ENCODE measurements at regions not wholly inside any gene's neighbourhood (a gene's known extent, or its start where the extent isn't known, plus 50 kb on each side); places are given as distances from the start of the nearest gene placed in this dataset.
"Not testable (repeated sequence)": the region's sequence is repeated elsewhere in the genome, so short reads cannot be mapped to it uniquely, and the experiment has no call there.

DNA sequence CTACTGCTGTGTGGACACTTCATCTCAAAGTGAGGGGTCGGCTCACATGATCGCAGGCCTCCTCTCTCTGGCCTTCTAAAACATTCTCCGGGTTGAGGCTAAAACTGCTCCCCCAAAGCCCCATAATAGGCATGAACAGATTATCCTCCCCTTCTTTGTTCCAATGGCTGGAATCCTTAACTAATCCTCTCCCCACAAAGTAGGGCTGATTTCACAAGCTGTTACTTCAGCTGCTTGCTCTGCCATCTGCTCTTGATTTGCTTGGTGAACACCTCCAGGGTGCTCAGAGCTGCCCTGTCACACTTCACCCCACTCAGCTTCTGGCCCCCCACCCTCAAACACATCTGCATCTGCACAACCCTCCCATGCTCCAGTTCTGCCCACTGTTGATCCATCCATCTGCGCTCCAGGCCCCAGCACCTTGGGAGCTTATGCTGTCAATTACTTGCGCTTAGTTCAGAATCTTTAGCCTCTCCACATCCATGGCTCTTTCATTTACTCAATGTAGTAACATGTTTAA lies 173.1 kb upstream of the API5 start:
- H3K27me3 Mint-ChIP-seq: peaks cover 0 to 3% (median 0%) of the 10 kb centered on the region in 5 donors
- Histone ChIP-seq H3K4me3 (ENCODE audit: low read length) (no peak overlapping the region), H3K9me3 (ENCODE audit: control insufficient read depth in 2 of 3, low read length in 3 of 3) (no peaks in the 10 kb centered on the region), H3K27ac (ENCODE audit: low read depth, low read length) (no peak overlapping the region), H3K36me3 (ENCODE audit: control insufficient read depth in 2 of 3, insufficient read depth in 3 of 3, low read length in 3 of 3) (no peaks in the 10 kb centered on the region), H3K27me3 (ENCODE audit: control insufficient read depth in 2 of 2, insufficient read depth in 2 of 2, low read length in 2 of 2) (no peaks in the 10 kb centered on the region), H3K4me1 (ENCODE audit: control insufficient read depth in 2 of 2, insufficient read depth in 2 of 2, low read length in 2 of 2) (no peaks in the 10 kb centered on the region)
- H3K4me3 Mint-ChIP-seq: no peak overlapping the region
- ChIA-PET POLR2A (no interaction called here), CTCF (no interaction called here)
- no peak for ATAC-seq
- intact Hi-C loops (cut with micrococcal nuclease): no loop called here
- H3K9me3 Mint-ChIP-seq: peaks cover 2 to 28% (median 13%) of the 10 kb centered on the region in 11 donors
- DNase-seq: no peak
- H3K27ac Mint-ChIP-seq: no peak overlapping the region
- peaks cover 0 to 7% (median 0%) of the 10 kb centered on the region in 5 donors for H3K36me3 Mint-ChIP-seq
- peaks cover 0 to 2% (median 0%) of the 10 kb centered on the region in 7 donors for H3K4me1 Mint-ChIP-seq

DNA sequence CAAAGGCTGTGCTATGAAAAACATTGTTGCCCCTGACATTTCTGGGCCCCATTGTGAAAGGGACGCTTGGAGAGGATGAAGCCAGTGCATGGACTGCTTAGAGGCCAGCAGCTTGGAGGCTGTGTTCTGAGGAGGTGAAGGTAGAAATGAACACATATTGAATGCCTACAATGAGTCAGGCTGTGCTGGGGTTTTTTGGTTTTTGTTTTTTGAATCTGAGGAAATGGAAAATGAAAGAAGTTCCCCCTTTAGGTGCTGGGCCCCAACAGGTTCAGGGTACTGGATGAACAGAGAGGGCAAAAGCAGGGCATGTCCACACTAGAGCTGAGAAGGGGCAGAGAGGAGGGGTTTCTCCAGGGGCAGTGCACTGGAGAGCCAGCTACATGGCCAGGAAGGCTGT lies 166.1 kb upstream of the API5 start:
- Mint-ChIP-seq H3K4me1 (peaks cover 0 to 14% (median 0%) of the 10 kb centered on the region in 7 donors), H3K27me3 (no peaks in the 10 kb centered on the region), H3K27ac (peak overlapping the region in 1 of 9 donors; percentile 70), H3K4me3 (peak overlapping the region in 1 of 10 donors; percentile 18), H3K9me3 (peaks cover 2 to 40% (median 14%) of the 10 kb centered on the region in 11 donors), H3K36me3 (peaks cover 0 to 7% (median 0%) of the 10 kb centered on the region in 5 donors)
- intact Hi-C loops (cut with micrococcal nuclease): no loop called here
- Histone ChIP-seq H3K36me3 (ENCODE audit: control insufficient read depth in 2 of 3, insufficient read depth in 3 of 3, low read length in 3 of 3) (no peaks in the 10 kb centered on the region), H3K4me3 (ENCODE audit: low read length) (no peak overlapping the region), H3K4me1 (ENCODE audit: control insufficient read depth in 2 of 2, insufficient read depth in 2 of 2, low read length in 2 of 2) (no peaks in the 10 kb centered on the region), H3K27me3 (ENCODE audit: control insufficient read depth in 2 of 2, insufficient read depth in 2 of 2, low read length in 2 of 2) (no peaks in the 10 kb centered on the region), H3K9me3 (ENCODE audit: control insufficient read depth in 2 of 3, low read length in 3 of 3) (no peaks in the 10 kb centered on the region), H3K27ac (ENCODE audit: low read depth, low read length) (no peak overlapping the region)
- ATAC-seq (no peak), DNase-seq (no peak)
- POLR2A ChIA-PET: no interaction called here
- CTCF ChIA-PET: no interaction called here

DNA sequence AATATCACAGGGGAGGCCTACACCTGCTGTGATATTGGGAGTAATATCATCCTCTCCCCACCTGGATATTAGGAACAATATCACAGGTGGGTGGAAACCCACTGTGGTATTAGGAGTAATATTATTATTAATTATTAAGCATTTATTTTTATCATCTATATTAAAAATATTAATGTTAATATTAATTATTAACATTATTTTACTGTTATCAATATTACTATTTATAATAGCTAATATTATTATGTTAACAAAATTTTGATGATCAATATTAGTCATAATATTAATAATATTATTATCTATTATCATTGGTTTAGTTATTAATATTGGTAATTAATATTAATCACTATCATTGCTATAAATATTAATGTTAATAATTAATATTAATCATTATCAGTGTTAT lies 161.1 kb upstream of the API5 start:
- Histone ChIP-seq H3K4me1 (ENCODE audit: control insufficient read depth in 2 of 2, insufficient read depth in 2 of 2, low read length in 2 of 2) (no peaks in the 10 kb centered on the region), H3K27me3 (ENCODE audit: control insufficient read depth in 2 of 2, insufficient read depth in 2 of 2, low read length in 2 of 2) (no peaks in the 10 kb centered on the region), H3K27ac (ENCODE audit: low read depth, low read length) (no peak overlapping the region), H3K36me3 (ENCODE audit: control insufficient read depth in 2 of 3, insufficient read depth in 3 of 3, low read length in 3 of 3) (no peaks in the 10 kb centered on the region), H3K9me3 (ENCODE audit: control insufficient read depth in 2 of 3, low read length in 3 of 3) (no peaks in the 10 kb centered on the region), H3K4me3 (ENCODE audit: low read length) (no peak overlapping the region)
- Mint-ChIP-seq H3K4me3 (no peak overlapping the region), H3K27ac (no peak overlapping the region), H3K27me3 (peaks cover 0 to 10% (median 7%) of the 10 kb centered on the region in 5 donors), H3K4me1 (peaks cover 0 to 9% (median 0%) of the 10 kb centered on the region in 7 donors), H3K36me3 (no peaks in the 10 kb centered on the region), H3K9me3 (peaks cover 0 to 5% (median 0%) of the 10 kb centered on the region in 11 donors)
- DNase-seq: no peak
- ChIA-PET CTCF (no interaction called here), POLR2A (no interaction called here)
- ATAC-seq: no peak
- intact Hi-C loops (cut with micrococcal nuclease): no loop called here

DNA sequence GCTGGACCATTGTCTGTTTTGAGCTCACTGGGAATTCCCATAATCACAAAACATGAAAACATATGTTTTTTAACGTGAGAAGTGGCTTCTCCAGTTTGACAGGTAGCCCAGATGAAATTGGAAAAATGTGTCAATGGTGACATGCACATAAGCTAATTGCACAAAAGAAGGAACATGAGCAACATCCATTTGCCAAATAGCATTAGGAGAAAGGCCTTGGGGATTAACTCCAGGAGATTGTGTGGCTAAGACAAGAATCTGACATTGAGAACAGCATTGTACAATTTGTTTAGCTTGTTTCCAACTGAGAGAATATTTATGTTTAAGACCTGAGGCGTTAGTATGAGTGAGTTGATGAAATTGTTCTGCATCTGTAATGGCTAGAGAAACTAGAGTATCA lies 147.0 kb upstream of the API5 start:
- H3K4me1 Mint-ChIP-seq: peaks cover 0 to 1% (median 0%) of the 10 kb centered on the region in 7 donors
- DNase-seq: no peak
- peaks cover 0 to 9% (median 0%) of the 10 kb centered on the region in 5 donors for H3K27me3 Mint-ChIP-seq
- no peak for ATAC-seq
- H3K27ac ChIP-seq (ENCODE audit: low read depth, low read length): no peak overlapping the region
- no peaks in the 10 kb centered on the region for H3K36me3 ChIP-seq (ENCODE audit: control insufficient read depth in 2 of 3, insufficient read depth in 3 of 3, low read length in 3 of 3)
- H3K4me3 Mint-ChIP-seq: no peak overlapping the region
- H3K4me3 ChIP-seq (ENCODE audit: low read length): no peak overlapping the region
- ChIA-PET CTCF (no interaction called here), POLR2A (no interaction called here)
- H3K4me1 ChIP-seq (ENCODE audit: control insufficient read depth in 2 of 2, insufficient read depth in 2 of 2, low read length in 2 of 2): no peaks in the 10 kb centered on the region
- intact Hi-C loops (cut with micrococcal nuclease): no loop called here
- no peaks in the 10 kb centered on the region for H3K27me3 ChIP-seq (ENCODE audit: control insufficient read depth in 2 of 2, insufficient read depth in 2 of 2, low read length in 2 of 2)
- peaks cover 0 to 32% (median 11%) of the 10 kb centered on the region in 11 donors for H3K9me3 Mint-ChIP-seq
- peaks cover 0 to 10% (median 0%) of the 10 kb centered on the region in 5 donors for H3K36me3 Mint-ChIP-seq
- H3K9me3 ChIP-seq (ENCODE audit: control insufficient read depth in 2 of 3, low read length in 3 of 3): no peaks in the 10 kb centered on the region
- H3K27ac Mint-ChIP-seq: peak overlapping the region in 1 of 9 donors; percentile 11

DNA sequence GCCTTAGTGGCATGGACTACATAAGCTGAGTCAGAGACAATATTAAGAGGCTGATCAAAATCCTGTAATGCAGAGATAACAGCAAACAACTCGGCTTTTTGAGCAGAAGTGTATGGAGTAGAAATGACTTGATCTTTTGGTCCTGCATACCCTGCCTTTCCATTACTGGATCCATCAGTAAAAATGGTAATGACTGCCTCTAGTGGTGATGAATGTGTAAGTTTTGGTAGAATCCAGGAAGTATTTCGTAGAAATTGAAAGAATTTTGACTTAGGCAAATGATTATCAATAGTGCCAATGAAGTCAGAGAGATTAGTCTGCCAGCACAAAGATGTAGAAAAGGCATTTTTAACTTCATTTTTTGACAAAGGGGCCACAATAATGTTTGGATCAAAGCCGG lies 146.4 kb upstream of the API5 start:
- H3K4me3 Mint-ChIP-seq; H3K27me3 ChIP-seq (ENCODE audit: control insufficient read depth in 2 of 2, insufficient read depth in 2 of 2, low read length in 2 of 2); H3K4me1 Mint-ChIP-seq; intact Hi-C loops (cut with micrococcal nuclease); H3K27me3 Mint-ChIP-seq; DNase-seq; POLR2A ChIA-PET; H3K27ac ChIP-seq (ENCODE audit: low read depth, low read length); H3K27ac Mint-ChIP-seq; CTCF ChIA-PET; ATAC-seq; H3K4me3 ChIP-seq (ENCODE audit: low read length); H3K36me3 ChIP-seq (ENCODE audit: control insufficient read depth in 2 of 3, insufficient read depth in 3 of 3, low read length in 3 of 3); H3K4me1 ChIP-seq (ENCODE audit: control insufficient read depth in 2 of 2, insufficient read depth in 2 of 2, low read length in 2 of 2); H3K9me3 ChIP-seq (ENCODE audit: control insufficient read depth in 2 of 3, low read length in 3 of 3): not testable (repeated sequence)
- peaks cover 0 to 32% (median 11%) of the 10 kb centered on the region in 11 donors for H3K9me3 Mint-ChIP-seq
- H3K36me3 Mint-ChIP-seq: peaks cover 0 to 10% (median 0%) of the 10 kb centered on the region in 5 donors

DNA sequence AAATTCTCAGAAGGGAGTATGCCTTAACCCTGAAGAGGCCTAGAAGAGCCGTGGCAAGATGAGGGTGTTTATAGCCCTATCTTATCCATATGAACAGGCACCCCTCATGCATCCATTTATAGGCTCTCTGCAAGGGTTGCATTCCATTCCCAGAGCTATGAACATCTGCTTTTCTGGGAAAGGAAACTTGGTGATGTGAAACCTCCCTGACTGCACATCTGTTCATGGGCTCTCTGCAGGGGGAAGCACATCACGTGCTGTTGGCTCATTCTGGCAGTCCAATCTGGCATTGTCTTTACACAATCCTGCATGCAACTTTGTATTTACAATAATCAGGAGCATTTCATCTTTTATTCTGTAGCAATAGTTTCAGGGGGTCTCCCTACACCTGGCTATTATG lies 143.6 kb upstream of the API5 start:
- H3K27me3 Mint-ChIP-seq; POLR2A ChIA-PET; H3K4me1 Mint-ChIP-seq; intact Hi-C loops (cut with micrococcal nuclease); ATAC-seq; H3K27ac Mint-ChIP-seq; DNase-seq; H3K4me1 ChIP-seq (ENCODE audit: control insufficient read depth in 2 of 2, insufficient read depth in 2 of 2, low read length in 2 of 2); H3K36me3 ChIP-seq (ENCODE audit: control insufficient read depth in 2 of 3, insufficient read depth in 3 of 3, low read length in 3 of 3); H3K4me3 Mint-ChIP-seq; H3K27me3 ChIP-seq (ENCODE audit: control insufficient read depth in 2 of 2, insufficient read depth in 2 of 2, low read length in 2 of 2); CTCF ChIA-PET; H3K9me3 ChIP-seq (ENCODE audit: control insufficient read depth in 2 of 3, low read length in 3 of 3); H3K27ac ChIP-seq (ENCODE audit: low read depth, low read length); H3K4me3 ChIP-seq (ENCODE audit: low read length): not testable (repeated sequence)
- Mint-ChIP-seq H3K9me3 (peaks cover 0 to 27% (median 11%) of the 10 kb centered on the region in 11 donors), H3K36me3 (peaks cover 0 to 10% (median 0%) of the 10 kb centered on the region in 5 donors)

DNA sequence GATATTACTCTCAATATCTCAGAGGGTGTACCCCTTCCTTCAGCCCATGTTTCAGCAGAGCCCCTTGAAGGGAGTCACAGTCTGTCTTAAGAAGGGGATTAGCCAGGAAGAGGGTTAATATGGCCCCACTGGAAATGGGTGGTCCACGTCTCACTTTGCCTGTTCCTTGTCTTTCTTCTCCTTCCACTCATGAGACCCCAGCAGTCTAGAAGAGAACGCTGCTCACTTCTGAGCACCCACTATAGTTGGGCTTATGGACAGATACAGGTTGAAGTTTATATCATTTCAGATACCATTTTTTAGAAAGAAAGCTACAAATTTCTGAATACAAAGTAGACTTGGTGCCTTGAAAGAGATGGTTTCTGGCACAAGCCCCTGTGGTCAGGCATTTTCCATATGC lies 139.3 kb upstream of the API5 start:
- Histone ChIP-seq H3K27me3 (ENCODE audit: control insufficient read depth in 2 of 2, insufficient read depth in 2 of 2, low read length in 2 of 2) (no peaks in the 10 kb centered on the region), H3K9me3 (ENCODE audit: control insufficient read depth in 2 of 3, low read length in 3 of 3) (no peaks in the 10 kb centered on the region), H3K27ac (ENCODE audit: low read depth, low read length) (no peak overlapping the region), H3K36me3 (ENCODE audit: control insufficient read depth in 2 of 3, insufficient read depth in 3 of 3, low read length in 3 of 3) (no peaks in the 10 kb centered on the region), H3K4me3 (ENCODE audit: low read length) (no peak overlapping the region), H3K4me1 (ENCODE audit: control insufficient read depth in 2 of 2, insufficient read depth in 2 of 2, low read length in 2 of 2) (no peaks in the 10 kb centered on the region)
- peaks cover 0 to 5% (median 0%) of the 10 kb centered on the region in 5 donors for H3K27me3 Mint-ChIP-seq
- ATAC-seq: no peak
- H3K4me1 Mint-ChIP-seq: no peaks in the 10 kb centered on the region
- POLR2A ChIA-PET: no interaction called here
- CTCF ChIA-PET: no interaction called here
- H3K4me3 Mint-ChIP-seq: no peak overlapping the region
- H3K9me3 Mint-ChIP-seq: peaks cover 0 to 11% (median 3%) of the 10 kb centered on the region in 11 donors
- peaks cover 0 to 2% (median 0%) of the 10 kb centered on the region in 5 donors for H3K36me3 Mint-ChIP-seq
- H3K27ac Mint-ChIP-seq: no peak overlapping the region
- no peak for DNase-seq
- intact Hi-C loops (cut with micrococcal nuclease): no loop called here

All from naive thymus-derived CD4-positive, alpha-beta T cell (primary cell).